IPS-18a (cell line): ENCODE measurements at regions not wholly inside any gene's neighbourhood (a gene's known extent, or its start where the extent isn't known, plus 50 kb on each side); places are given as distances from the start of the nearest gene placed in this dataset.

Experiments used
- H3K27ac ChIP-seq: one replicate; pipeline ENCODE4 v1.5.1; 2013; ENCODE audit warnings: low read length
- H3K27me3 ChIP-seq: one replicate; pipeline ENCODE4 v1.6.1; 2013; ENCODE audit warnings: mild to moderate bottlenecking, low read length; ENCODE audit not compliant: control insufficient read depth, insufficient read depth
- H3K36me3 ChIP-seq: one replicate; pipeline ENCODE4 v1.6.1; 2013; ENCODE audit warnings: low read depth, low read length; ENCODE audit not compliant: control insufficient read depth
- H3K4me1 ChIP-seq: one replicate; pipeline ENCODE4 v1.6.1; 2013; ENCODE audit warnings: low read depth, low read length; ENCODE audit not compliant: control insufficient read depth
- H3K4me3 ChIP-seq: one replicate; pipeline ENCODE4 v1.5.1; 2013; ENCODE audit warnings: low read length
- H3K9ac ChIP-seq: one replicate; pipeline ENCODE4 v1.6.1; 2013; ENCODE audit warnings: mild to moderate bottlenecking, low read length, moderate library complexity
- H3K9me3 ChIP-seq: one replicate; pipeline ENCODE4 v1.6.1; 2013; ENCODE audit warnings: low read depth, low read length; ENCODE audit not compliant: control insufficient read depth

DNA sequence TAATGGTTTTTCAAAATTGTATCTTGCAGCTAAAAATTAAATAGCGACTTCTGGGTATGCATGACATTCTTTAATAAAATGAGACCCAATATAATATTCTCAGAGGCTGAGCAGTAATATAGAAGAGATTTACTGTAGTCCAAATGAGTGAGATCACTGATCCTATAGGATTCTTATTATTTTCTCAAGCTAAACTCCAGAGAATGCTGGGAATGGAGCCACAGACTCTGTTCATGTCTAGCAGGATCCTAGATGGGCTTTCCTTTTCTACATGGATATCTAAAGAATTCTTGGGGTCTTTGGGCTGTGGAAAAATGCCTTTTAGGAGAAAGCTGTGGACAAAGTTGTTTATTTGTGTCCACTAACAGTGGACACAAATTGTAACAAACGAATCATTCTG is 150.7 kb upstream of the ZNF644 start:
- no peak overlapping the region for H3K4me3 ChIP-seq
- no peaks in the 10 kb centered on the region for H3K4me1 ChIP-seq
- H3K27me3 ChIP-seq, result no peaks in the 10 kb centered on the region
- no peaks in the 10 kb centered on the region for H3K36me3 ChIP-seq
- H3K9me3 ChIP-seq, result no peaks in the 10 kb centered on the region
- H3K9ac ChIP-seq, result no peak overlapping the region
- H3K27ac ChIP-seq, result no peak overlapping the region

DNA sequence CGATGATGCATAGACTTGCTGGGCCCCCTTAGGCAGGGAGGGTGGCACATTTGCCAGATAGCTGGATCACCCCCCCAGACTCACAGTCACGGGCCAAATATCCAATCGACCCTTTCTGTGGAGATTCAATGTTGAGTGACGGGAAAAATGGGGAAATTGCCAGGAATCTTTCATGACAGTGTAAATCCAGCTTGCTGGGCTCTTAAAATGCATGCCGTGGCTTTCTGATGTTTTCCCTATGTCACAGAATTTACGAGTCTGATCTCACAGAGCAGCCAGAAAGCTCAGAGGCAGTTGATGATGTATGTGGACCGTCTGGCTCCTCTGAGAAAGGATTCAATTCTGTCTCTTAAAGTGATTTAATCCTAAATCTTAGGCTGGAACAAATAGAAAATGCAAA is 150.1 kb upstream of the ZNF644 start:
- Histone ChIP-seq H3K4me3 (no peak overlapping the region), H3K4me1 (no peaks in the 10 kb centered on the region), H3K9me3 (no peaks in the 10 kb centered on the region), H3K27me3 (no peaks in the 10 kb centered on the region), H3K9ac (no peak overlapping the region), H3K27ac (no peak overlapping the region), H3K36me3 (no peaks in the 10 kb centered on the region)

DNA sequence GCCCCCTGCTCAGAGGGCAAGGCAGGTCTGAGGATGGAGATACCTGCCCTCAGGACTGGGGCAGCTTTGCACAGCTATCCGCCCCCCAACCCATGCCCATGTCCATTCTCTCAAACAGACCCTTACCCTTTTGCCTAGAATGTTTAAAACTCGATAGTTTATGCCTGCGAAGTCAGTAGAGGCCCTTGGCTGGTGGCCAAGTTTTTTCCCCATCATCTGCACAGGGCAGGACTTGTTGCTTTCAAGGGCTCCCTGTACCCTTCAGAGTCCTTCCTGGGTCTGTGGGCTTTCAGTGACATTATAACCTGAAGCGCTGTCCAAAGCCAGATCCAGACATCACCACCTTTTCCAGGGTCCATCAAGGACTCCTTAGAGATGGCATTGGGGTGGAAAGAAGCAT is 148.7 kb upstream of the ZNF644 start:
- no peak overlapping the region for H3K4me3 ChIP-seq
- no peaks in the 10 kb centered on the region for H3K27me3 ChIP-seq

DNA sequence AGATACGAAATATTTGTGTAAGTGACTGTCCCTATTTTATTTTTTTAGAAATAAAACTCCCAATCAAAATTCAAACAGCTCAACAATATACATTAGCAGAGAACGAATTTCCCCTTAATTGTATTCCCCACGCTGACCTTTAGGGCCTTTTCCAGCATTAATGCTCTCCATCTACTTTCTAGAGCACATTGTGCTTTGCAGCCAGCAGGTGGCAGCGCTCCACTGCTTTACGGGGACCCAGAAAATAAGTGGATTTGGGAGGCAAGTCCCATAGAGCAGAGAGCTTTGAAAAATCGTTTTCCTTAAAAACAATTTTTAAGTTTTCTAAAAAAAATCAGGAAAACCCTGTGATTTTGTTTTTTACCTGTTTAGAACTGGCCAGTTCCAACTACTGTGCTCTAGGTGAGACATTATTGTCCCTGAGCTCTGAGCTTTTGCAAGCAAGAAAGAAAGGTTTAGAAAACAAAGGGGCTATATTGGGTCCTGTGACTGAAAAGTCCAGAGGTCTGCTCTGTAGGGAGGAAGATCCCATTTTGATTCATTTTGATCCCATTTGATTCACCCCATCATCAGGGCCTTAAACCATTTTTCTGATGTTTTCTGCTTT is 144.4 kb upstream of the ZNF644 start:
- Histone ChIP-seq H3K27ac (no peak overlapping the region), H3K4me3 (no peak overlapping the region), H3K27me3 (no peaks in the 10 kb centered on the region), H3K9me3 (no peaks in the 10 kb centered on the region), H3K9ac (no peak overlapping the region), H3K4me1 (peaks cover 5% of the 10 kb centered on the region), H3K36me3 (no peaks in the 10 kb centered on the region)

More for the DNA sequence above, 148.7 kb upstream of the ZNF644 start:
- no peak overlapping the region for H3K27ac ChIP-seq
- no peaks in the 10 kb centered on the region for H3K9me3 ChIP-seq
- H3K9ac ChIP-seq, result no peak overlapping the region
- H3K36me3 ChIP-seq, result no peaks in the 10 kb centered on the region
- peaks cover 2% of the 10 kb centered on the region for H3K4me1 ChIP-seq

DNA sequence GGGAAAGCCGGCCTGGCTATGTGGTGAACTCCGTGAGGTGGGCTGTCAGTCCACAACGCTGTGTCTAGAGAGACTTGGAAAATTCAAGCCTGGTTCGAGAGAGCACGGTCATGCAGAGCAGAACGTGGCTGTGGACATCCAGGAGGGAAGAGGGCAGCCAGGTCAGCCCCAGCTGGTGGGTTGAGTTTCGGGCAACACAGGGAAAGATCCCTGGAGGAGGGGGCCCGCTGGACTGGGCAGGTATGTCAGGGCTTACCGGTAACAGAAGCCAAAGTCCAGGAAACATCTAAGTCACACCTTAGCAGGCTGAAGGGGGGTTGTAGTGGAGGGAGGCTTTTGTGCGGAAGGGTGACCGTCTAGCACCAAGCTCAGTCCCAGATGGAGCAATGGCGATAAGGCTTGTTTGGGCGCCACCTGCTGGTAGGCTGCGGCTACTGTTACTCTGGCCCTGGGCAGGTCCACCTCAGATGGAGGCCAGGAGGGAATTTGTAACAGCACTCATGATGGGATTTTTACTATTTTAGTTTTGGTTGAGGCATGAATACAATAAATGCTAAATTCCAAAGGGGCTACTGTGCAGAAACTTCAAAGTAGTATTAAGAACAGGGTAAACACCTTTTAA is 143.3 kb upstream of the ZNF644 start:
- peaks cover 5% of the 10 kb centered on the region for H3K4me1 ChIP-seq
- H3K4me3 ChIP-seq, result no peak overlapping the region
- no peak overlapping the region for H3K27ac ChIP-seq
- H3K9me3 ChIP-seq, result no peaks in the 10 kb centered on the region
- no peaks in the 10 kb centered on the region for H3K27me3 ChIP-seq
- H3K9ac ChIP-seq, result no peak overlapping the region
- no peaks in the 10 kb centered on the region for H3K36me3 ChIP-seq

DNA sequence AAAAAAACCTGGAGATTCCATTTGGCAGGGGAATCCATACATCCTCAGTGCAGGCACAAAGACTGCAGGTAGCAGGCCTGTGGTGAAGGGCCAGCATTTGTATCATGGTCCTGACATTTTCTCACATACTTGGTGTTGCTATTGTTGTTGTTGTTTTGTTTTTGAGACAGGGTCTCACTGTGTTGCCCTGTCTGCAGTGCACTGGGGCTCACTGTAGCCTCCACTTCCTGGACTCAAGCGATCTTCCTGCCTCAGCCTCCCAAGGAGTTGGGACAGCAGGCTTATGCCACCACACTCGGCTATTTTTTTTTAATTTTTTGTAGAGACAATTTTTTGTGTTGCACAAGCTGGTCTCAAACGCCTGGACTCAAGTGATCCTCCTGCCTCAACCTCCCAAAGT is 140.8 kb upstream of the ZNF644 start:
- Histone ChIP-seq H3K36me3 (no peaks in the 10 kb centered on the region), H3K4me3 (no peak overlapping the region), H3K27ac (no peak overlapping the region), H3K27me3 (no peaks in the 10 kb centered on the region), H3K9me3 (no peaks in the 10 kb centered on the region), H3K4me1 (peaks cover 5% of the 10 kb centered on the region), H3K9ac (no peak overlapping the region)

DNA sequence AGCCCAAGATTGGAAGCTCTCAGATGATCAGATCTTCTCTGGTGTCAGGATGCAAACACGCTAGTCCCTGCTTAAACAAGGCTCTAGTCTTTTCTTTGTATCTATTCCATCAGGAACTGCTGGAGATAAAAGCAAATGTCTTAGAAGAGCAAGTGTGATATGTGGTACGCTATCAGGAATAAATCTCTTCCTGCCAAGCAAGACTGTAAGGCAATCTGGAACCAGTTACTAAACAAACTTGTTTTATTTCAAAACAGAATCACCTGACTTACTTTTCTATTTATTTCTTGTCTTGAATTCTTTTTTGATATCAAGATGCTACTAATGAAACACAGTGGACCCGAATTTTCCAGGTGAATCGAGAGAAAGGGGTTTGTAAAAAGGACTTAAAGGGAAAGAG is 139.9 kb upstream of the ZNF644 start:
- Histone ChIP-seq H3K27me3 (no peaks in the 10 kb centered on the region), H3K27ac (no peak overlapping the region), H3K36me3 (no peaks in the 10 kb centered on the region), H3K9me3 (no peaks in the 10 kb centered on the region), H3K4me1 (peaks cover 5% of the 10 kb centered on the region), H3K4me3 (no peak overlapping the region), H3K9ac (no peak overlapping the region)

DNA sequence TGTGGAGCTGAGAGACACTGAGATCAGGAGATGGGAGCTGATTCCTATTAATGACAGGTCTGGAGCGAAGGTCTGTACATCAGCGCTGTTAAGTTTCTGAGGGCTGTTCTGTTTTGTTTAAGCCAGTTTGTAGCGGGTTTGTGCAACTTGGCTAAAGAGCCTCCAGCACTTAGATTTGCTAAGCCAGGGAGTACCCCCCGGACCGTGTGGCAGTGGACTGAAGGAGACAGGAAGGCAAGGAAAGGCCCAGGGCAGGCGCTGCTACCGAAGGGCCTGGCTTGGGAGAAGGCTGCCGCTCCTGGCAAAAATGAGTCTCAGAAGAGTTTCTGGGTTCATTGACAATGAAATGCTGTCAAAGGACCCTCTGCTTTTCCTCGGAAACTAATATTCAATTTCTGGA is 139.3 kb upstream of the ZNF644 start:
- Histone ChIP-seq H3K4me3 (no peak overlapping the region), H3K4me1 (peaks cover 5% of the 10 kb centered on the region), H3K36me3 (no peaks in the 10 kb centered on the region), H3K27me3 (no peaks in the 10 kb centered on the region), H3K27ac (no peak overlapping the region), H3K9ac (no peak overlapping the region), H3K9me3 (no peaks in the 10 kb centered on the region)

DNA sequence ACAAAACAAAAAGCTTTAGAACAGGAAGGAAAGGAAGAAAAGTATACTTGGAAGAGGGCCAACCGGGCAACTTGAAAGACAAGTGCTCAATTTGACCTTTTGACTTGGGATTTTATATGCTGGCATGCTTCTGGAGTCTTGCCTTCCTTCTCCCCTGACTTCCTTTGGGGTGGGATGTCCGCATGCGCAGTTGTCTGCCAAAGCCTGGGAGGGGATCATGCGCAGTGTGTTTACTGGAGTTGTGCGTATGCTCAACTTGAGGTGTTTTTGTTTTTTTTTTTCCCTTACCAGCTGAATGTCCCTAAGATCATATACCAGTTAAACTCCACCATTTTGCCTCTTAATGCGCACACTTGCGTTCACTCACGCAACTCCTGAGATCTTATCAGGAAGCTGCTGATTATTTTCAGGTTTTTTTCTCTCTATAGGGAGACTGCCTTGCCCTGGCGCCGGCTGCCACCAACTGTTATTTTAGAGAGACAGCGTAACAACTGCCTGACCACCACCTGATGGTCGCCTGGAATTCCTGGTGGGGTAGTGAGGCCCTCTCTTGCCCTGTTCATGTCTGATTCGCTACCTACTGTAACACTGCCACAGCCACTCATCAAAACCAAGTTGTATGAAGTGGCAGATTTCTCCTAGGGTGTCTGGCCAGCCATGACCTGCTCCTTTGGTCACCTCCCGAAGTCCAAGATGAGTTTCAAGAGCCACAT is 138.7 kb upstream of the ZNF644 start:
- Histone ChIP-seq H3K27ac (no peak overlapping the region), H3K4me1 (peaks cover 3% of the 10 kb centered on the region), H3K4me3 (no peak overlapping the region), H3K9me3 (no peaks in the 10 kb centered on the region), H3K36me3 (no peaks in the 10 kb centered on the region), H3K9ac (no peak overlapping the region), H3K27me3 (no peaks in the 10 kb centered on the region)

DNA sequence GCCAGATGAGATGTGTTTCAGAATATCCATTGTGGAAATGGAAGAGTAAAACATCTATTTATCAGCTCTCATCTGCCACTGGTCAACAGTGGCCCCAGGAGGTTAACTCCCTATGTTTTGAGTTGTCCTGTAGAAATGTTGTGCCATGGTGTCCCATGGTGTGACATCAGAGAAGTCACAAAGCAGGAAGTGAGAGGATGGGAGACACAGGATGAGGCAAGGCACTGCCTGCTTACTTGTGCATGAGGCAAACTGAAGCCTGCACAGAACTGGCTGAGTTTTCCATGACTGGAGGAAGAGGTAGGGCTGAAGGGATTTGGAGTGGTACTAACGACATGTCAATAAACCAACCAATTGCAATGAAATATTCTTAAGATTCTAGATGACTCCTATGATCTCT is 131.5 kb upstream of the ZNF644 start:
- Histone ChIP-seq H3K4me1 (peaks cover 3% of the 10 kb centered on the region), H3K27ac (no peak overlapping the region), H3K9ac (no peak overlapping the region), H3K36me3 (no peaks in the 10 kb centered on the region), H3K9me3 (no peaks in the 10 kb centered on the region), H3K27me3 (no peaks in the 10 kb centered on the region), H3K4me3 (no peak overlapping the region)

DNA sequence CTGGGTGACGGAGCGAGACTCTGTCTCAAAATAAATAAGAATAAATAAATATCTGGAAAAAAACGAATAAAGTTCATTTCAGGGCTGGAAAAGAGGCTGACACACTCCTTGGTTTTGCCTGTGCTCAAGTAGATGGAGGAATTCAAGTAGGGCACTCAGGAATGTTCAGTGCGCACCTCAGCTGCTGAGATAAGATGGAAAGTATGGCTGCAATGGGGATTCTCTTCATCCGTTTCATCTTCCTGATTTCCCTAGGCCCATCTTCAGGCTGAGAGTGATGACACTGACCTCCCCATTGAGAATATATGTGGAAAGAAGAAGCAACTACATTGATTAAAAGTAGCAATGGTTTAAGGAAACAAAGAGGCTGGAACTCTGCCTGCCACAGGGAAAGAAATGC is 130.5 kb upstream of the ZNF644 start:
- Histone ChIP-seq H3K36me3 (no peaks in the 10 kb centered on the region), H3K9ac (no peak overlapping the region), H3K27me3 (no peaks in the 10 kb centered on the region), H3K9me3 (no peaks in the 10 kb centered on the region), H3K4me3 (no peak overlapping the region), H3K4me1 (peaks cover 3% of the 10 kb centered on the region), H3K27ac (no peak overlapping the region)

DNA sequence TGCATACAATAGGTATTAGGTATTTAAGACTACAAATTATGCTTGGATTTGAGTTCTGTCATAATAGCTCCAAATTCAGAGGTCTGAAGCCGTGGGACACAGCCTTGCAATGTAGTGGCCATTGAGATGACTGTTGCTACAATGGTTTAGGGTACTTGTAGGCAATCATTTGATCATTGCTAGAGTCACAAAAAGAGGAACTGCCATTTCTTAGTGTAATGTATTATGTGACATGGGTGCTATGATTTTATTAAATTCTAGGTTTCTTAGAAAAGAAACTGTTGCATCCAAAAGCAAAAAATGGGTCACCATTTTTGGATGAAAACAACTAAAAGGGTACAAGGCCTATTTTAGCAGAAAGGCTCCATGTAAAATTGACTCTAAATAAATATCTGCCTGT is 129.9 kb upstream of the ZNF644 start:
- H3K27me3 ChIP-seq, result no peaks in the 10 kb centered on the region
- H3K27ac ChIP-seq, result no peak overlapping the region
- H3K9ac ChIP-seq, result no peak overlapping the region
- H3K9me3 ChIP-seq, result no peaks in the 10 kb centered on the region
- H3K36me3 ChIP-seq, result no peaks in the 10 kb centered on the region
- H3K4me1 ChIP-seq, result peaks cover 3% of the 10 kb centered on the region
- no peak overlapping the region for H3K4me3 ChIP-seq
